ENCODE measurements at regions not wholly inside any gene's neighbourhood (a gene's known extent, or its start where the extent isn't known, plus 50 kb on each side); places are given as distances from the start of the nearest gene placed in this dataset.
"Not testable (repeated sequence)": the region's sequence is repeated elsewhere in the genome, so short reads cannot be mapped to it uniquely, and the experiment has no call there.

DNA sequence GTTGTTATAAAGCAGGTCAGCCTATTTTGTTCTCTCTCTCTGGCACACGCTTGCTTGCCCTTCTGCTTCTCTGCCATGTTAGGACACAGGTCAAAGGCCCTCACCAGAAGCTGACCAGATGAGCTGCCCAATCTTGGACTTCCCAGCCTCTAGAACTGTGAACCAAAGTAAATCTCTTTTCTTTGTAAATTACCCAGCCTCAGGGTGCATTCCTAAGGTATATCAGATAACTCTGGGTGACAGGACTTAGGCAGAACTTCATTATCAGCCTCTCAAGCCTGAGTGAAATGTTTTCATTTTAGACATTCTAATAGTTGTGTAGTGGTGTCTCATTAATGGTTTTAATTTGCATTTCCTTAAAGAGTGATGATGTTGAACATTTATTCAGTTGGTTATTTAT is 124.3 kb downstream of the CDRT15L2 start:
- H3K9me3 ChIP-seq (ENCODE audit: low read depth) = no peaks in the 10 kb centered on the region
- no peak overlapping the region for H3K27ac ChIP-seq
- H3K27me3 ChIP-seq = no peaks in the 10 kb centered on the region
- WGBS (ENCODE audit: low lambda C conversion rate, missing lambda C conversion rate) = 100% methylated on average over 1 of the region's 1 CpG
- no peak for TF ChIP-seq EZH2phosphoT487 (IDR thresholded peaks at IDR 0.05; ENCODE audit: low read depth, severe bottlenecking, unreplicated experiment)
- no peak for TF ChIP-seq CTCF (IDR thresholded peaks at IDR 0.05; ENCODE audit: poor library complexity)
- no peak for TF ChIP-seq EZH2 (IDR thresholded peaks at IDR 0.05; ENCODE audit: borderline replicate concordance)
- no peaks in the 10 kb centered on the region for H3K36me3 ChIP-seq (replicated peaks; ENCODE audit: insufficient read depth, low read depth)
- H3K79me2 ChIP-seq = no peaks in the 10 kb centered on the region
- no peak overlapping the region for H3K4me3 ChIP-seq
- no peaks in the 10 kb centered on the region for H3K4me1 ChIP-seq (ENCODE audit: insufficient read depth)
- no peaks in the 10 kb centered on the region for H3K9me2 ChIP-seq (replicated peaks; ENCODE audit: insufficient read depth)
- no peaks in the 10 kb centered on the region for H4K20me1 ChIP-seq (ENCODE audit: insufficient read depth, poor library complexity, severe bottlenecking)
- H2AFZ ChIP-seq = no peak overlapping the region
- no peak for DNase-seq (ENCODE audit: low spot score)
- no peak overlapping the region for H3K4me2 ChIP-seq

DNA sequence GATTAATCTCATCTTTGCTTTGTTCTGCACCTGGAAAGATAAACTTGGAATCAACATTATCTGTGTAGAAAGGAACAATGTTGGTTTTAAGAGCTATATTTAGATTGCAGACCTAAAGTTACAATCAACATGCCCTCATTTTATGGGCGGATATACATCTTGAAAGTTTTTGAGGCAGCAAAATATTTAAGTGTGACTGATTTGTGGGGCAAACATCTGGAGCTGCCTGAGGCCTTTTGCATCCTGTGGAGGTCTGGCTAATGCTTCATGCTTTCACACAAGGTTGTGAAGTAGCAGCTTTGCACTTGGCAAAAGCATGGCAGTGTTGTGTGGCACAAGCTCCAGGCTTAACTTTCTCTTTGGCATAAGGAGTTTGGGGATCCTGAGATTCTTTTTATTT is 125.7 kb downstream of the CDRT15L2 start:
- not testable (repeated sequence) for H3K9me2 ChIP-seq (replicated peaks; ENCODE audit: insufficient read depth); DNase-seq (ENCODE audit: low spot score); H3K36me3 ChIP-seq (replicated peaks; ENCODE audit: insufficient read depth, low read depth); H3K4me2 ChIP-seq; H3K4me3 ChIP-seq; H3K9me3 ChIP-seq (ENCODE audit: low read depth); H2AFZ ChIP-seq; H4K20me1 ChIP-seq (ENCODE audit: insufficient read depth, poor library complexity, severe bottlenecking); H3K4me1 ChIP-seq (ENCODE audit: insufficient read depth); H3K27ac ChIP-seq; H3K79me2 ChIP-seq; H3K27me3 ChIP-seq
- WGBS (ENCODE audit: low lambda C conversion rate, missing lambda C conversion rate) = 33% methylated on average over 1 of the region's 1 CpG

GRCh38 chr17:20706751-20707373 is 127.3 kb downstream of the CDRT15L2 start:
- H3K79me2 ChIP-seq = no peaks in the 10 kb centered on the region
- no peak for TF ChIP-seq CTCF (IDR thresholded peaks at IDR 0.05; ENCODE audit: poor library complexity)
- no peak for TF ChIP-seq EZH2 (IDR thresholded peaks at IDR 0.05; ENCODE audit: borderline replicate concordance)
- no peak for TF ChIP-seq EZH2phosphoT487 (IDR thresholded peaks at IDR 0.05; ENCODE audit: low read depth, severe bottlenecking, unreplicated experiment)
- H3K4me3 ChIP-seq = no peak overlapping the region
- no peaks in the 10 kb centered on the region for H3K36me3 ChIP-seq (replicated peaks; ENCODE audit: insufficient read depth, low read depth)
- H3K9me3 ChIP-seq (ENCODE audit: low read depth) = no peaks in the 10 kb centered on the region
- no peaks in the 10 kb centered on the region for H3K4me1 ChIP-seq (ENCODE audit: insufficient read depth)
- H3K9me2 ChIP-seq (replicated peaks; ENCODE audit: insufficient read depth) = no peaks in the 10 kb centered on the region
- no peak for DNase-seq (ENCODE audit: low spot score)
- H2AFZ ChIP-seq = no peak overlapping the region
- 87% methylated on average over 16 of the region's 16 CpGs for WGBS (ENCODE audit: low lambda C conversion rate, missing lambda C conversion rate)
- no peak overlapping the region for H3K27ac ChIP-seq
- no peaks in the 10 kb centered on the region for H4K20me1 ChIP-seq (ENCODE audit: insufficient read depth, poor library complexity, severe bottlenecking)
- no peak overlapping the region for H3K4me2 ChIP-seq
- H3K27me3 ChIP-seq = no peaks in the 10 kb centered on the region

DNA sequence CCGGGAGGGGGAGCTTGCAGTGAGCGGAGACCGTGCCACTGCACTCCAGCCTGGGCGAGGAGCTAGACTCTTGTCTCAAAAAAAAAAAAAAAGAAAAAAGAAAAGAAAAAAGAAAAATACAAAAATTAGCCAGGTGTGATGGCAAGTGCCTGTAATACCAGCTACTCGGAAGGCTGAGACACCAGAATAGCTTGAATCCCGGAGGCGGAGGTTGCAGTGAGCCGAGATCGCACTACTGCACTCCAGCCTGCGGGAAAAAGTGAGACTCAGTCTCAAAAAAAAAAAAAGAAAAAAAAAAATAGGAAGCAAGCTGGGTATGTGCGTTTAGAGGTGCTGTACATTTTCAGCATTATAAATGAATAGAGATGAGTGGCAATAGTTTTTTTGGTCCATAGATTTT is 129.3 kb downstream of the CDRT15L2 start:
- H4K20me1 ChIP-seq (ENCODE audit: insufficient read depth, poor library complexity, severe bottlenecking); H3K4me1 ChIP-seq (ENCODE audit: insufficient read depth); H3K27ac ChIP-seq; H3K4me3 ChIP-seq; DNase-seq (ENCODE audit: low spot score); H3K9me2 ChIP-seq (replicated peaks; ENCODE audit: insufficient read depth); H3K27me3 ChIP-seq; H3K36me3 ChIP-seq (replicated peaks; ENCODE audit: insufficient read depth, low read depth); H3K4me2 ChIP-seq; H3K9me3 ChIP-seq (ENCODE audit: low read depth); H2AFZ ChIP-seq; H3K79me2 ChIP-seq: not testable (repeated sequence)
- 81% methylated on average over 10 of the region's 11 CpGs for WGBS (ENCODE audit: low lambda C conversion rate, missing lambda C conversion rate)

DNA sequence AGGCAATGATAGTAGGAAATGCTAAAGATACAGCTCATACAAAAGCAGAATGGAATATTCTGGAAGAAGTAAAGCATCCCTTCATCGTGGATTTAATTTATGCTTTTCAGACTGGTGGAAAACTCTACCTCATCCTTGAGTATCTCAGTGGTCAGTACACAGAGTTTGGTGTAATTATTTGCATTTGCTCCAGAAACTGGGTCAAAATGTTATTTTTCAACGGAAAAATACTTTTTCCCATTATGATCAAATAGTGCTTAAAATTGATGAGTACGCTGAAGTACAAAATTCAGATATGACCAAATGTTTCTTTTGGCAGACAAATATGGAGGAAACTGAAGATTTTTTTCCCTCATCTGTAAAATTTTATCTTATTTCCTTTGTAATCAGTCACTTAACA is 137.0 kb downstream of the CDRT15L2 start:
- H3K79me2 ChIP-seq, H3K4me2 ChIP-seq: not testable (repeated sequence)
- WGBS (ENCODE audit: low lambda C conversion rate, missing lambda C conversion rate) = 91% methylated on average over 3 of the region's 3 CpGs

More for the DNA sequence above, 137.0 kb downstream of the CDRT15L2 start:
- H3K4me1 ChIP-seq (ENCODE audit: insufficient read depth); H3K4me3 ChIP-seq; H3K27me3 ChIP-seq; H2AFZ ChIP-seq; DNase-seq (ENCODE audit: low spot score); H3K9me2 ChIP-seq (replicated peaks; ENCODE audit: insufficient read depth); H3K36me3 ChIP-seq (replicated peaks; ENCODE audit: insufficient read depth, low read depth); H3K27ac ChIP-seq; H3K9me3 ChIP-seq (ENCODE audit: low read depth); H4K20me1 ChIP-seq (ENCODE audit: insufficient read depth, poor library complexity, severe bottlenecking): not testable (repeated sequence)

Measured in hepatocyte (in vitro differentiated cells).